Thyroid gland (tissue), 4 donors: ENCODE measurements at regions not wholly inside any gene's neighbourhood (a gene's known extent, or its start where the extent isn't known, plus 50 kb on each side); places are given as distances from the start of the nearest gene placed in this dataset.

Source experiments
- CTCF ChIP-seq, 6 experiments: fragments of 200-600 bp in 3 of 6; fragments of 450-650 bp in 3 of 6; sonication (generic) in 3 of 6; IDR thresholded peaks; one replicate each; pipeline ENCODE4 v1.5.1; 2016 to 2019; ENCODE audit warnings: antibody characterized with exemption in 6 of 6, mild to moderate bottlenecking in 2 of 6, inconsistent platforms in 1 of 6, moderate library complexity in 1 of 6
- POLR2A ChIP-seq, 2 donors: fragments of 450-650 bp; IDR thresholded peaks; one replicate each; pipeline ENCODE4 v1.6.1; 2017; ENCODE audit warnings: antibody characterized with exemption in 2 of 2, mild to moderate bottlenecking in 2 of 2, moderate library complexity in 1 of 2

- TF ChIP-seq CTCF (IDR thresholded peaks at IDR 0.05) (no peak), POLR2A (IDR thresholded peaks at IDR 0.05) (no peak)
Observed at GRCh38 chr11:64492561-64492960, 63.2 kb upstream of the SLC22A11 start.
